Smooth muscle cell of the brain vasculature (primary cell): ENCODE measurements at regions not wholly inside any gene's neighbourhood (a gene's known extent, or its start where the extent isn't known, plus 50 kb on each side); places are given as distances from the start of the nearest gene placed in this dataset.

Source experiments
- DNase-seq: peaks from one replicate; pipeline ENCODE4 v3.0.0-alpha.2; 2012; ENCODE audit warnings: low read depth, low spot score

DNA sequence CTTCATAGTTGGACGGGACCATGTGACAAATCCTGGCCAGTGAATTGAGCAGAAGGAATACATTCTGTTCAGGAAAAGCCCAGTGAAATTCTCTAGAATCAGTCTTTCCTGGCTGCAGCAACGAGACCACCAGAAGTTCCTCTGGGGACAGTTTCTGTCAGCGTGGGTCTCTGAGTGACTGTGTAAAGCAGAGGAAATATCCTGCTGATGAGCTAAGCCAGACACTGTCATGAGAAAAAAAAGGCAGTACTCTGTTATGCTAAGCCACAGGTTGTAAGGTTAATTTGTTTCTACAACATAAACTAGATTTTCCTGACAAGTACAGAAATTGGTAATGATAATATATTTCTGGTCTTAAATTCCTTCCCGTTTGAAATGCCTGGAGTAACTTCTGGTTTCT is 664.4 kb downstream of the LMO4 start:
- DNase-seq: no peak

DNA sequence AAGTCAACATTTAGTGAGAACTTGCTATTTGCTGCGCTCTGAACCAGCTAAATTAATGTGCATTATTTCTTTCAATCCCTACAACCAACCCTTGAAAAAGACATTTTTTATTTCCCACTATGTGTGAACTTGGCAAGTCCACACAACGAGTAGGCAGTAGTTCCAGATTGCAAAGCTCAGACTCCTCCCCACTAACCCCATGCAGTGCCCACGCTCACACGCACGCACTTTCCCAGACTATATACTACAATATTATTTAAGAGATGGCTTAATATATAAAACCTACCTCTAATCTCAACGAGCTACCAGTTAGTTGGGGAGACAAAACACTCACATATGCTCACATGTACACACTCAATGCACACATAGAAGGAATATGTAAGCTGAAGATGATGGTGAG is 671.2 kb downstream of the LMO4 start:
- no peak for DNase-seq

DNA sequence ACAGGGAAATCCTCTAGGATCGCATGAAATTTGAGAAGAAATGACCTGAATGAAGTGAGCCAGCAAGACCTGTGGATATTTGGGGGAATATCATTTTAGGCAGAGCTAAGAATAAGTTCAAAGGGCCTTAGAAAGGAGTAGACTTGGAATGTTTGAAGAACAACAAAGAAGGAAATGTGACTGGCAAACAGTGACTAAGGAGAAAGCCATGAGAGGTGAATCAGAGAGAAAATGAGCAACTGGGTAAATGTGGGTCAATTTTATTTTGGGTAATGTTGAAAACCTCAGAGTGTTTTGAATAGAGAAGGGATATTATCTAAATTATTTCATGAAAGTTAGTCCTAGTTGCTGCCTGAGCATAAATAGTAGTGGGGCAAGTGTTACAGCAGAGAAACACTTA is 672.8 kb downstream of the LMO4 start:
- no peak for DNase-seq

DNA sequence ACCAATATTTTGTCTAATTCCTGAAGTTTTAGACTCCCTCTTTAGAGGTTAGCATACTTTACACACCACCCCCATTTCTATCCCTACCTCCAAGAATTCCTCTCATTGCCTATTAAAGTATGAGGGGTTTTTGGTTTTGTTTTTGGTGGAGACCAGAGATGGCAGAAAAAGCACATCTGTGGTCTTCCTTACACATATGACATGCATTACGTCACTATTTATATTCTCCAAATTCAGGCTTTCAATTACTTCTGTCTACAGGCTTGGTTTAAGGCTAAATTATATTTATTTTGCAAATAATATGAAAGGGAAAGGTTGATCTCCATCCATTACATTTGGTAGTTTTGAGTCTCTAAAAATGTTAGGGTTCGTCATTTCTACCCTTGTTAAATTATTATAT is 674.6 kb downstream of the LMO4 start:
- no peak for DNase-seq

DNA sequence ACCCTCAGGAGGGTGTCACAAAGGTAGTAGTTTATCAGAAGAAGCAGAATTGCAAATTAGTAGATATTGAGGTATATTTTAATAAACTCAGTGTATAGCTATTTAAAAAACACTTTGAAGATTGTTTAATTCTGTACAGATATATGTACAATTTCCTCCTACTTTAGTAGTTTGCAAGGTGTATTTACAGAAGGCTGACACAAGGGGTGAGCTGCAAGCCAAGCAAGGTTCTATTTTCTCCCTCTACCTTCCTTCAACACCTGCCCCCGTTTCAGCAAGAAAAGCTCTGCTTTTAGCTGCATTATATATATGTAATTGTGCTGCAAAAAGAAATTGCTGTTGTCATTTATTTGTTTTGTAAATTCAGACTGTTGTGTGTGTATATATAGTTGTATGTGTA is 674.2 kb upstream of the PKN2 start:
- DNase-seq: no peak

DNA sequence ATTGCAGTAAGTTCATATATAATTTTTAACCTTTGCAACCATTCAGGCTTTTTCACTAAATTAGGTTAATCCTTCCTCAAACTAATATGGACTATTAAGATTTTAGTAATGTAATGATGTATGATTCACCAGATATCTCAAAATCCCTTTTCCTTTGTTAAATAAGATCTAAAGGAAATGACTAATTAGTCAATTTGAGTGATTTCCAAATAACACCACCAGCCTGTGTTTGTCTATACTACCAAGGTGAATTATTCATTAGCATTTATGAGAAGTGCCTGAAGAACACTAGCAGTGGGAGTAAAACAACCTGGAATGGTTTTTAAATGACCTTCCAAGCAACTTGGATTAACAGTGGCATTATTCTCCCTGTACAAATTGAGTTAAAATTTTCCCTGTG is 670.6 kb upstream of the PKN2 start:
- no peak for DNase-seq

DNA sequence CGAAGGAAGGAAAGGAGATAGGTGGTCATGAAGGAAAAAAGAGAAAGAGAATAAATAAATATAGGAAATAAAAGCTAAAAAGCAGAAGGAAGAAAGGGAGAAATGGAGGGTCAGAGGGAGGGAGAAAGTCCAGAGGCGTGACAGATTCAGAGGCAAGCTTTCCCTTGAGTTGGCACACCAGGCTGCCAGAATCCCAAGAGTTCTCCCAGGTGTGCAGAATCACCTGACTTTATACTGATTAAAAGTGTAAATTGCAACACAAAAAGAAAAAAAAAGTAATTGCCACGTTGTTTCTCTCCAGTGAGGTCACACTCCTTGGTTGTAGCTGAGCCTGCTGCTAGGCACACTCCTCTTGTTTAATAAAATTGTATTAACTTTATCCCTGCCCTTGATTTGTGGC is 669.9 kb upstream of the PKN2 start:
- DNase-seq: no peak

DNA sequence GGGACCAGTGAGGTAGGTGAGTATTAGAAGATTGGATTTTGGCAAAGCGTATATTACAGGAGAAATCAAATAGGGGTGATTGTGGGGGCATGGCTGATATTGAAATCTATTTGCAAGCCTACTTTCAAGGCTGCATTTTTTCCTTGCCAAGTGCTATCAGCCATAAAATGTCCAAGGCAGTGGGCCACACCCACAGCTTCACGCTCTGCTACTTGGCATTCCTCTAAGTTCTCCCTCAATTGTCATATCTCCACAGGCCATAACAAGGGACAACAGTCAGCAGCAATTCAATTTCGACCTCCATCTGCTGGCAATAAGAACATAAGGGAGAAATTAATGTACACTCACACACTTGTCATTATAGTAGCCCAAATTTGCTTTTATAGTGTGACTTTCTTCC is 667.1 kb upstream of the PKN2 start:
- DNase-seq: no peak

DNA sequence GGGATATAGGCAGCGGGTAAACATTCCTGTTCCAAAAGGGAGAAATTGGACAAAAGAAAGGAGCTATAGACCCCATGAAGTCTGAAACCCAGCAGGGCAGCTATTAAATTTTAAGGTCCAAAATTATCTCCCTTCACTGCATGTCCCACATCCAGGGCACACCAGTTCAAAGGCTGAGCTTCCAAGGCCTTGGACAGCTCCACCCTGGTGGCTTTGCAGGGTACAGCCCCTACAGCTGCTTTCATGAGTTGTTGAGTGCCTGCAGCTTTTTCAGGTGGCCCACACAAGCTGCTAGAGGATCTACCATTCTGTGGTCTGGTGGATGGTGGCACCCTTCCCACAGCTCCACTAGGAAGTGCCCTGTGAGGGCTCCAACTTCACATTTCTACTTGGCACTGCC is 662.5 kb upstream of the PKN2 start:
- no peak for DNase-seq

DNA sequence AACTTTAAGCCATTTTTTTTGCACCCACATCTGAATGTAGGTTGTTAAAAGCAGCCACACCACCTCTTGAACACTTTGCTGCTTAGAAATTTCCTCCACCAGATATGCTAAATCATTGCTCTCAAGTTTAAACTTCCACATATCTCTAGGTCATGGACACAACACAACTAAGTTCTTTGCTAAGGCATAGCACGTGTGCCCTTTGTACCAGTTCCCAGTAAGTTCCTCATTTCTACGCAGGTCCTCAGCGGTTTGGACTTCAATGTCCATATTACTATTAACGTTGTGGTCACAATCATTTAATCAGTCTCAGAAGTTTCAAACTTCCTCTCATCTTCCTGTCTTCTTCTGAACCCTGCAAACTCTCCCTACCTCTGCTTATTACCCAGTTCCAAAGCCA is 661.6 kb upstream of the PKN2 start:
- no peak for DNase-seq

DNA sequence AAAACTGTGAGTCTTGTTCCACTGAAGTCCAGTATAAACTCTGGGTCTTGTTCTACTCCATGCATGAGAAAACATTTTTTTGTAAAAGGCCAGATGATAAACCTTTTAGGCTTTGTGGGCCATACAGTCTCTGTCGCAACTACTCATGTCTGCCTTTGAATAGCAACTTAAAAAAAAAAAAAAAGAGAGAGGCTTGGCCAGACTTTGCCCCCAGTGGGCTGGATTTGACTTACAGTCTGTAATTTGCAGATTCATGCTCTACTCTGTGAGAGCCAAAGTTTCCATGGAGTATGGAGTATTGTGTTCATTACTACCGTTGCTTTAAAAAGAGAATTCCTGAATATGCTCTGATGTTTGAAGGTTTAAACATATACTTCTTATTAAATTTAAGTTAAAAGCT is 654.9 kb upstream of the PKN2 start:
- DNase-seq: no peak

DNA sequence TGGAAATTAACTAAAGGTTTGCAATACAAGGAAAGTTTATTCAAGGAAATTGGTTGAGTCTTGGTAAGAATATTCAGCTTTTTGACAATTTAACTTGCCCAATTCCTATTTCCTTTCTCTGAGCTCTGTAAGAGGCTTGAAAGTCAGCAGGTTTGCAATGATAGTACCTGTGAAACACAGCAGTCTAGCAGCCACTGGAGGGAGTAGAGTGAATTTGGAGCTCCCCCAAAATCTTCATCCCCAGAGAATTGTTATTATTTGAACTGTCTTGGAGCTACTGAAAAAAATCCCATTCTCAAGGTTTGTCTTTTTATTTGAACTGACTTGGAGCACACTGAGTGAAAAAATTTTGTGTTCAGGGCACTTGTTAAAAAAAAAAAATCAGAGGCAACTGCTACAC is 654.2 kb upstream of the PKN2 start:
- DNase-seq: no peak

DNA sequence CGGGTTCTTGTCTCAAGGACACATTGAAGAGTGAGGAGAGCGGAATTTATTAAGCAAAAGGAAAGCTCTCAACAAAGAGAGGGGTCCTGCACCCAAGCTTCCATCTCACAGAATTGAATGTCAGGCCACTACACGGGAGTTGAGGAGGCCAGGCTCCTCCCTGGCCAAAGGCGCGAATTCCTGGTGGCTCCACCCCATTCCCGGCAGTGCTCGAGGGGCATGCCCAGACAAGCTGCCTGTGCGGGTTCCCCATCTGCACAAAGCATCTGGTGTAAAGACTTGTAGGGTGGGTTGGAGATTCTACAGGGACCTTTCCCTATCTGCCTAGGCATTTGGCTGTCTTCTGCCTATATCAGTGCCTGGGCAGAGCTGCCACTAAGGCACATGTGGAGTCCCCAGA is 648.5 kb upstream of the PKN2 start:
- DNase-seq: no peak

DNA sequence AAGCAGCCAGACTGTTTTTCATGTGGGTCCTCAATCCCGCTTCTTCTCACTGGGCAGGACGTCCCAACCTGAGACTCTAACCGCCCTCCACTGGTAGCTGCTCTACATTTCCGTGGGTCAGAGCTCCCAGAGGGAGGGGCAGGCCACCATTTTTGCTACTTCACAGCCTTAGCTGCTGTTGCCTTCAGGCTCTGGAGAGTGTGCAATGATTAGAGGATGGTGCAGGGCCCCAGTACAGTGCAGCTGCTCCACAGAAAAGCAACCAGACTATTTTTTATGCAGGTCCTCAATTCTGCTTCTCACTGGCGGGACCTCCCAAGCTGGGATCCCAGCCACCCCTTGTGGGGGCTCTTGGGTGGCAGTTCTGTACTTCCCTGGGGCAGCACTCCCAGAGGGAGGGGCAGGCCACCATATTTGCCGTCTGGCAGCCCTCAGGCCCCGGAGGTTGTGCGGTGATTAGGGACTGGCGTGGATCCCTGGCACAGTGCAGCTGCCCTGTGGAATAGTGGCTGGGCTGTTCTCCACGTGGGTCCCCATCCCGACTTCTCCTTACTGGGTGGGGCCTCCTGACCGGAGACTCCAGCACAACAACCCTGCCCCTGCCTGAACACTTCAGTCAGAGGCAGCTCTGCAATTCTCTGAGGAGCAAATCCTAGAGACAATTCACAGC is 647.6 kb upstream of the PKN2 start:
- DNase-seq: no peak

DNA sequence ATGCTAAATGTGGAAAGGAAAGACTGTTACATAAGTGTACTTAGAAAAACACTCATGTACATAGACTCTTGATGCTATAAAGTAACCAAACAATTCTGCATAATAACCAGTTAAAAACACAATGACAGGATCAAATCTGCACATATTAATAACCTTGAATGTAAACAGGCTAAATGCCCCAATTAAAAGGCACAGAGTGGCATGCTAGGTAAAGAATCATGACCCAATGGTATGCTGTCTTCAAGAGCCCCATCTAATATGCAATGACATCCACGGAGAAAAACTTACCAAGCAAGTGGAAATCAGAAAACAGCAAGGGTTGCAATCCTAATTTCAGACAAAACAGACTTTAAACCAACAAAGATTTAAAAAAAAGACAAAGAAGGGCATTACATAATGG is 644.8 kb upstream of the PKN2 start:
- DNase-seq: no peak

DNA sequence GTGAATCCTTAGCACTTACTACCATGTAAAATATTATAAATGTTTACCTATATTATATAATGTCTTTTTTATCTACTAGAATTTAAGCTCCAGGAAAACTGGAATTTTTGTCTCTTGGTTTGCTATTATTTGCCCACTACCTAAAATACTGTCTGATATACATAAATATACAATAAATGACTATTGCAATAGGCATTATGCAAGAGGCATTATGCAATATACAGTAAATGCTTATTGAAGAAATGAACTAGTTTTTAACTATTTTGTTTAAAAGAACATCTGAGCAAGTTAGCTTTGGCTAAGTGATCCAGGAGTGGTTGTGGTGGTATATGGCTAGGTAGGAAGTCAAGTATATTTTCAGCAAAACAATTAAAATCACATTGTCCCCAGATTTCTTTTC is 640.2 kb upstream of the PKN2 start:
- DNase-seq: no peak

DNA sequence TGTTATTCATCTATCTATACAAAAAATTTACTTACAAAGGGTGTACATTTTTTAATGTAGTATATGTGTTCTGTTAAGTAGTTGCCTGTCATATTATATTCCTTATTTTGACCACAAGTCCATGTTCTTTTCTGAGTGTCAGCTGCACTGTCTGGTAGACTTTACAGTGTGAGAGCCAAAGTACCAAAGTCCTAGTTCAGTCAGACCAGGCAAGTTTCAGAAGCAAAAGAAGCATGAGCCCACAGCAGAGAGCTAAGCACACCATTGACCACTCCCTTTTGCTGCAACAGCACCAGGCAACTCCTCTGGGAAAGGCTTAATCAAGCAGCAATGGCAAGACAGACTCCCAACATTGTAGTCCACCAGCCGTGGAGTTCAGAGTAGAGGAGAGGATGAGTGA is 631.9 kb upstream of the PKN2 start:
- no peak for DNase-seq

DNA sequence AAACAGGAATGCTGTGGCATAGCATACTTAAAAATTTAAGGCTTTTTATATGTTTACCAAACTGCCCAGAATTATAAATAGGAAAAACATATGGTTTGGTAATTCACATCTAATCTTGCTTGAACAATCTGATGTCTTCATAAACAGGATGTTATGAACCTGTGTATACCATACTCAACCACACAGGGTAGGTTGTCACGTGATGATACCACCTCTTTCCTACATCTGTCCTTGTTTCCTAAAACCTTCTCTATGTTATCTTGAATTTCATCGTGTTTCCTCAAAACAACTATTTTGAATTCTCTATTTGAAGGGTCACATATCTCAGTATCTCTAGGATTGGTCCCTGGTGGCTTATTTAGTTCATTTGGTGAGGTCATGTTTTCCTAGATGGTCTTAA is 631.0 kb upstream of the PKN2 start:
- DNase-seq: no peak

DNA sequence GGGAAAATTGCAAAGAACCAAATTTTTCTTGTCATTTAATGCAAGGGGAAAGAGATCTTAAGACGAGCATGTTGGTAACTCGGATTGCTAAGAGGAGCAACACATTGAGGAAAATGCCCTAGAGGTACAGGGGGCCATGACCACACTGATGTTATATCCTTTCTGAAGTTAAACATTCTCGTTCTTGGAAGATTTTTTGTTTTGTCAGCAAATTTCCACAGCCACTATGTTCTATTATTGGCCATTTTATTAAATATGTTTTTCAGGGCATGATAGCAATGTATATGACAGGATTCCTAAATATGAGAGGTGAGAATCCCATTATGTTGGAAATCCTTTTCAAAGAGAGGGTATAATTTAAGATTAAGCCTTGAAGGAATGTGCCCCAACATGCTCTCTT is 627.2 kb upstream of the PKN2 start:
- no peak for DNase-seq

DNA sequence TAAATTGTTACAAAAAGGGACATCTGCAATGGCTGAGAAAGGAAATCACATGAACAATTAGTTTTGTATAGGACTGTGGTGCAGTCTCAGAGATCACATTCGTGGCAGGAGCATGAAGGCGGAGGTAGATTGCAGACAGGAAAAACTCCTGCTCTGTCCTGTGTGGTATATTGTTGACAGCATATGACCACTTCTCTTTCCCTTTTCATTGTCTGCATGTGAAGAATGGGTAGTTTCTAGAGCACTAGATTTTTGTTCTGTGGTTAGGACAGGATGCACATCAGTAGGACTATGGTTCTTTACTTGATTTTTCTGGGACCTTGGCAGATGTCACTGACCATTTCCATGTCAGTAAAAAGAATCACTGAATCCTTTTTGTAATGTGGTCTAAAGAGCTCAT is 625.9 kb upstream of the PKN2 start:
- no peak for DNase-seq

DNA sequence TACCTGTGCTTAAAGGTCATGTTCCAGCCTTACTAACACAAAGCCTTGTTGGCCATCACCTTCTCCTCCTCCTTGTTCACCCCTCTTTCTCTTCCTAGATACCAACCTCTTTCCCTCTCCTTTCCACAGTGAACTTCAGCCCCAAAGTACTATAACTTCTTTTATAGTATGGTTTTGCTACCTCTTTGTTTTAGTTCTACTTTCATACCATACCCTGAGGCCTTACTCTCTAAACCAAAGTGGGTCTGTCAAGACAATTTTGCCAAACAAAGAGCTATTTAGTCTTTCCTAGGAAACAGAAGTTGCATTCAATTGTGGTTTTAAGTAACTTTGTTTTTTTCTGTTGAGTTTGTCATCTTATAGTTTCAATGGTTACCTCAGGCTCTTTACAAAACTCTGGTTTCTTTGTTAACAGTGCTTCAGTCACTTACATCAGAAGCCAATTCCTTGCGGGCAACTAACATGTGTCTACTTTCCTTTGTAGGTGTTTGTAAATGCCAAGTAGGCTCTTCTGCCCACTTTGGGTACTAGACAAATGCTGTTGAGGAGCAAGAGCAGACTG is 623.9 kb upstream of the PKN2 start:
- DNase-seq: no peak

DNA sequence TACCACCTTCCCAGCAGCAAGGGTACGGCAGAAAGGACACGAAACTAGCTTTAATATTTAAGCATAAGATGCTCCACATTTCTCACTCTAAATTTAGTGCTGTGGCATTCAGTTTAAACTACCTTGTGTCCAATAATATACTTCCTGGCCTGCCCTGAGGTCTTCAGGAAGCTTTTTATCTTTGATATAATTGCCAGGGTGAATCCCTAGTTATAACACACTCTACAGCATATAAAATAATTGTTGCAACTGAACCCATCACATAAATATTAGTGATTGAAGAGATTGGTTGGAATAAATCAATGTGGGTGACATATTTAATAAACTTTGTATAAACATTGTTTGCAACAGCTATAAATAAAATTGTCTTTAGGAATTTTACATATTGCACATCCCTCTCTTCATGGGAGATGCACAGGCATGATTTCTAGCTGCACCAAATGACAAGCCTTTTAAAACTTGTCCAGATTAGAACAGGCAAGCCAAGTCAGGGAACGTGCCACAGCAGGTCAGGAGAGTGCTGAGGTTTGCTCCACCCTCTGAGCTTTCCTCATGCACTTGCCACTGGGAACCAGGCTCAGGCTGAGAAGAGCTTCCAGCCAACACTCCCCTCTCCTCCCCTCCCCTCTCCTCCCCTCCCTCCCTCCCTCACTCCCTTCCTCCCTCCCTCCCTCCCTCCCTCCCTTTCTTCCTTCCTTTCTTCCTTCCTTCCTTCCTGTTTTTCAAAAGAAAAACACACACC is 623.2 kb upstream of the PKN2 start:
- DNase-seq: no peak

DNA sequence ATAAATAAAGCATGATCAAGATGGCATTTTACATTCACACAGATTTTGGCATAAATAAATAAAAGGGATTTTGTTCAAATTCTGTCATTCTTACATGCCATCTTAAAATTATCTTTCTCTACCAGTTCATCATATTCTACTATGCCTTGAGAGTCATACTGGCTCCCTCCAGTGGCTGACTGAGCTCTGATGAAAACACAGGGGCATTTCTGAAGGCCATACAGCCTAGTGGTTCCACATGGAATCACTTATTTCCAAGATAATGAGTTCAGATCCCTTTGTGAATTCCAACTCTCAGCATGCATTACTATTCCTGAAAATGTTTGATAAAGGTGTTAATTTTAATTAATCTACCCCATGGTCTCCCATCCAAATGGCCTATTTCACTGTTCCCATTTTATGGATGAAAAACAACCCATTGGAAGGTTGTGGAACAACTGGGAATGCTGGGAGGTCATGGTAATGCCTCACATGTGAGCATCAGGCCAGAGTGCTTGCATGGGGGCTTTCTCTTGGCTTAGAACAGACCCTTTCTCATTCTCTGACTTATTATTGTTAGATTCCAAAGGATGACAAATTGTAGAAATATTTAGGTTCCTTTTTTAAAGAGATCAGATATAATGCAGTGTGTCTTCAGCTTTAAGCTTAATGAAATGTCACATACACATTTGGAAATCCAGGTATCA is 622.4 kb upstream of the PKN2 start:
- peak; percentile 6 for DNase-seq
